OCI-LY3 (cell line): ENCODE measurements at regions not wholly inside any gene's neighbourhood (a gene's known extent, or its start where the extent isn't known, plus 50 kb on each side); places are given as distances from the start of the nearest gene placed in this dataset.

ENCODE experiments used
- EZH2phosphoT487 ChIP-seq: fragments of 200-600 bp; shearing (Covaris generic); IDR thresholded peaks from 2 replicates; pipeline ENCODE4 v1.6.1; 2018; ENCODE audit warnings: antibody characterized with exemption, mixed run types, low read depth
- TF ChIP-seq, protein P1 (sequence below): fragments of 200-600, 300-600 bp; sonication (generic); IDR thresholded peaks from 2 replicates; pipeline ENCODE4 v1.5.1; 2014; ENCODE audit warnings: antibody characterized with exemption, low read length, low read depth

DNA sequence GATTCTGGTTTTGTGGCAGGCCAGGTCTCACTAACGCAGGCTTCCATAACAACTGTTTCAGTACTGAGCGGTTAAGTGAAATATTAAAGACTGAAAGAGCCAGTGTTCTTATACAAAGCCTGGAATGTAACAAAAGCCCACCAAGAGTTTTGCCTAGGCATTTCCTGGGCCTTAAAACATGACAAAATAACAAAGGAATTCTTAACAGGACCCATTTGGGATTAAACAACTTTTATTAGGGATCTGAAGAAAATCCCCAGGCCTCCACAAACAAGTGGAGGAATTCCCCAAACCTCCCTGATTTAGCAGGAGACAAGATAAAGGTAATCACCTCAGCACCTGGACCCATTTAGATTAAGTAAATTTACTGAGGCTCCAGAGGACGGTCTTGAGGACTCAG, 799.7 kb upstream of the SPRY2 start:
- TF ChIP-seq, protein P1, sequence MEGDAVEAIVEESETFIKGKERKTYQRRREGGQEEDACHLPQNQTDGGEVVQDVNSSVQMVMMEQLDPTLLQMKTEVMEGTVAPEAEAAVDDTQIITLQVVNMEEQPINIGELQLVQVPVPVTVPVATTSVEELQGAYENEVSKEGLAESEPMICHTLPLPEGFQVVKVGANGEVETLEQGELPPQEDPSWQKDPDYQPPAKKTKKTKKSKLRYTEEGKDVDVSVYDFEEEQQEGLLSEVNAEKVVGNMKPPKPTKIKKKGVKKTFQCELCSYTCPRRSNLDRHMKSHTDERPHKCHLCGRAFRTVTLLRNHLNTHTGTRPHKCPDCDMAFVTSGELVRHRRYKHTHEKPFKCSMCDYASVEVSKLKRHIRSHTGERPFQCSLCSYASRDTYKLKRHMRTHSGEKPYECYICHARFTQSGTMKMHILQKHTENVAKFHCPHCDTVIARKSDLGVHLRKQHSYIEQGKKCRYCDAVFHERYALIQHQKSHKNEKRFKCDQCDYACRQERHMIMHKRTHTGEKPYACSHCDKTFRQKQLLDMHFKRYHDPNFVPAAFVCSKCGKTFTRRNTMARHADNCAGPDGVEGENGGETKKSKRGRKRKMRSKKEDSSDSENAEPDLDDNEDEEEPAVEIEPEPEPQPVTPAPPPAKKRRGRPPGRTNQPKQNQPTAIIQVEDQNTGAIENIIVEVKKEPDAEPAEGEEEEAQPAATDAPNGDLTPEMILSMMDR: no peak
- no peak for TF ChIP-seq EZH2phosphoT487
